Fibroblast of lung (primary cell): ENCODE measurements at regions not wholly inside any gene's neighbourhood (a gene's known extent, or its start where the extent isn't known, plus 50 kb on each side); places are given as distances from the start of the nearest gene placed in this dataset.
"Not testable (repeated sequence)": the region's sequence is repeated elsewhere in the genome, so short reads cannot be mapped to it uniquely, and the experiment has no call there.

ENCODE experiments used
- EZH2 ChIP-seq: IDR thresholded peaks from 2 replicates; pipeline ENCODE4 v1.5.1; 2012; ENCODE audit warnings: low read length, control low read depth, mild to moderate bottlenecking; ENCODE audit errors: missing control alignments
- TF ChIP-seq, protein P1 (sequence below), 2 donors: IDR thresholded peaks in 1 of 2; conservative IDR thresholded peaks in 1 of 2; 1 replicate in 1 of 2; 2 replicates in 1 of 2; pipeline ENCODE4 v1.5.1; 2011 to 2012; ENCODE audit warnings: low read length in 2 of 2, control low read depth in 1 of 2, inconsistent platforms in 1 of 2, low read depth in 1 of 2, mild to moderate bottlenecking in 1 of 2

DNA sequence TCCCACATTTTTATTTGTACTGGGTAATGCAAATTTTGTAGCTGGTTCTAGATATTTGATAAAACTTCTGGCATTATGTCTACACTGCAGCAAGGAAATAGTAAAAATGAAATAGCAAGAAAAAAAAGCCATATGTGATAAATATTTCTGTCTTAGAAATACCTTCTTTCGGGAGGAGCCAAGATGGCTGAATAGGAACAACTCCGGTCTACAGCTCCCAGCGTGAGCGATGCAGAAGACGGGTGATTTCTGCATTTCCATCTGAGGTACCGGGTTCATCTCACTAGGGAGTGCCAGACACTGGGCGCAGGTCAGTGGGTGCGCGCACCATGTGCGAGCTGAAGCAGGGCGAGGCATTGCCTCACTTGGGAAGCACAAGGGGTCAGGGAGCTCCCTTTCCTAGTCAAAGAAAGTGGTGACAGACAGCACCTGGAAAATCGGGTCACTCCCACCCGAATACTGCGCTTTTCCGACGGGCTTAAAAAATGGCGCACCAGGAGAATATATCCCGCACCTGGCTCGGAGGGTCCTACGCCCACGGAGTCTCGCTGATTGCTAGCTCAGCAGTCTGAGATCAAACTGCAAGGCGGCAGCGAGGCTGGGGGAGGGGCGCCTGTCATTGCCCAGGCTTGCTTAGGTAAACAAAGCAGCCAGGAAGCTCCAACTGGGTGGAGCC lies 461.4 kb downstream of the ZWINT start:
- TF ChIP-seq, protein P1, sequence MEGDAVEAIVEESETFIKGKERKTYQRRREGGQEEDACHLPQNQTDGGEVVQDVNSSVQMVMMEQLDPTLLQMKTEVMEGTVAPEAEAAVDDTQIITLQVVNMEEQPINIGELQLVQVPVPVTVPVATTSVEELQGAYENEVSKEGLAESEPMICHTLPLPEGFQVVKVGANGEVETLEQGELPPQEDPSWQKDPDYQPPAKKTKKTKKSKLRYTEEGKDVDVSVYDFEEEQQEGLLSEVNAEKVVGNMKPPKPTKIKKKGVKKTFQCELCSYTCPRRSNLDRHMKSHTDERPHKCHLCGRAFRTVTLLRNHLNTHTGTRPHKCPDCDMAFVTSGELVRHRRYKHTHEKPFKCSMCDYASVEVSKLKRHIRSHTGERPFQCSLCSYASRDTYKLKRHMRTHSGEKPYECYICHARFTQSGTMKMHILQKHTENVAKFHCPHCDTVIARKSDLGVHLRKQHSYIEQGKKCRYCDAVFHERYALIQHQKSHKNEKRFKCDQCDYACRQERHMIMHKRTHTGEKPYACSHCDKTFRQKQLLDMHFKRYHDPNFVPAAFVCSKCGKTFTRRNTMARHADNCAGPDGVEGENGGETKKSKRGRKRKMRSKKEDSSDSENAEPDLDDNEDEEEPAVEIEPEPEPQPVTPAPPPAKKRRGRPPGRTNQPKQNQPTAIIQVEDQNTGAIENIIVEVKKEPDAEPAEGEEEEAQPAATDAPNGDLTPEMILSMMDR (conservative IDR thresholded peaks at IDR 0.05 in 1 of 2, IDR thresholded peaks at IDR 0.05 in 1 of 2; ENCODE audit: low read depth in 1 of 2, low read length in 2 of 2) = not testable (repeated sequence)
- TF ChIP-seq EZH2 = not testable (repeated sequence)
